Loucy (cell line): ENCODE measurements at regions not wholly inside any gene's neighbourhood (a gene's known extent, or its start where the extent isn't known, plus 50 kb on each side); places are given as distances from the start of the nearest gene placed in this dataset.

Experiments used
- EZH2phosphoT487 ChIP-seq: fragments of 200-600 bp; IDR thresholded peaks from 2 replicates; pipeline ENCODE4 v1.6.1; 2018; ENCODE audit warnings: antibody characterized with exemption, mild to moderate bottlenecking, moderate library complexity, borderline replicate concordance
- TF ChIP-seq, protein P1 (sequence below): fragments of 200-600 bp; sonication (generic); conservative IDR thresholded peaks from 2 replicates; pipeline ENCODE4 v1.5.1; 2014; ENCODE audit warnings: mild to moderate bottlenecking, antibody characterized with exemption, low read length

- TF ChIP-seq, protein P1, sequence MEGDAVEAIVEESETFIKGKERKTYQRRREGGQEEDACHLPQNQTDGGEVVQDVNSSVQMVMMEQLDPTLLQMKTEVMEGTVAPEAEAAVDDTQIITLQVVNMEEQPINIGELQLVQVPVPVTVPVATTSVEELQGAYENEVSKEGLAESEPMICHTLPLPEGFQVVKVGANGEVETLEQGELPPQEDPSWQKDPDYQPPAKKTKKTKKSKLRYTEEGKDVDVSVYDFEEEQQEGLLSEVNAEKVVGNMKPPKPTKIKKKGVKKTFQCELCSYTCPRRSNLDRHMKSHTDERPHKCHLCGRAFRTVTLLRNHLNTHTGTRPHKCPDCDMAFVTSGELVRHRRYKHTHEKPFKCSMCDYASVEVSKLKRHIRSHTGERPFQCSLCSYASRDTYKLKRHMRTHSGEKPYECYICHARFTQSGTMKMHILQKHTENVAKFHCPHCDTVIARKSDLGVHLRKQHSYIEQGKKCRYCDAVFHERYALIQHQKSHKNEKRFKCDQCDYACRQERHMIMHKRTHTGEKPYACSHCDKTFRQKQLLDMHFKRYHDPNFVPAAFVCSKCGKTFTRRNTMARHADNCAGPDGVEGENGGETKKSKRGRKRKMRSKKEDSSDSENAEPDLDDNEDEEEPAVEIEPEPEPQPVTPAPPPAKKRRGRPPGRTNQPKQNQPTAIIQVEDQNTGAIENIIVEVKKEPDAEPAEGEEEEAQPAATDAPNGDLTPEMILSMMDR: no peak
- TF ChIP-seq EZH2phosphoT487: no peak
Observed at GRCh38 chr1:87200875-87201638, 127.6 kb upstream of the LMO4 start.
